Subcutaneous adipose tissue (tissue), 1 donor: ENCODE measurements at regions not wholly inside any gene's neighbourhood (a gene's known extent, or its start where the extent isn't known, plus 50 kb on each side); places are given as distances from the start of the nearest gene placed in this dataset.

Experiments used
- CTCF ChIP-seq: fragments of 450-650 bp; IDR thresholded peaks from one replicate; pipeline ENCODE4 v1.5.1; 2016; ENCODE audit warnings: low read depth, mild to moderate bottlenecking, control low read depth, antibody characterized with exemption, moderate library complexity

- no peak for TF ChIP-seq CTCF
Measured at GRCh38 chr17:62188713-62189112, 123.6 kb upstream of the MED13 start.

- no peak for TF ChIP-seq CTCF
Measured at GRCh38 chr17:62187681-62188080, 122.6 kb upstream of the MED13 start.

GRCh38 chr17:62186841-62187240 is 121.8 kb upstream of the MED13 start:
- TF ChIP-seq CTCF: no peak

- no peak for TF ChIP-seq CTCF
Measured at GRCh38 chr17:62180772-62181171, 115.7 kb upstream of the MED13 start.

DNA sequence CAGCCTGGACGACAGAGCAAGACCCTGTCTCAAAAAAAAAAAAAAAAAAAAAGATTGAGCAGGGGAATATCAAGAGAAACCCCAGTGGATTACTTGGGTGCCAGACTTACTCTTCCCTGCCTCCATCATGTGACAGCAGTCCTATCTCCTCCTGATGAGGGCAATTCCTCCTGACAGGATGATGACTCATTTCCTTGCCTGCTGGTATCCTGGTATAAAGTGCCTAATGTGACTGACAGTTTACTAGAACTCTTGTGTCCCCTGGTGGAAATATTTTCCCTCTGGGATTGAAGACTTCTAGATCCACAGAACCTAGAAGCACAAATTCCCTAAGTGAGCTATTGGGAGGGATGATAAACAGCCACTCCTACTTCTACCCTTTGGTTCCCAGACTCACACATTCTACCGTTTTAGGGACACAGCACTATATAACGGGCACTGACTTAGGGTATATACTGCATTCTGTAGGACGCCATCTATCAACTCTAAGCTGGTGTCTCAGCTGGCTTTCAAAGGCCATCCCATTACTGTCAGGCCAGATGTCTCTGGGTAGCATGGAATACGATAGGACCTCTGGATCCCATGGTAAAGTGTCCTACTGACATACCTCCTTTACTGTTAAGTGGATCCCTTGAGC is 114.6 kb upstream of the MED13 start:
- TF ChIP-seq CTCF: no peak

GRCh38 chr17:62178579-62178978 is 113.5 kb upstream of the MED13 start:
- TF ChIP-seq CTCF: no peak

DNA sequence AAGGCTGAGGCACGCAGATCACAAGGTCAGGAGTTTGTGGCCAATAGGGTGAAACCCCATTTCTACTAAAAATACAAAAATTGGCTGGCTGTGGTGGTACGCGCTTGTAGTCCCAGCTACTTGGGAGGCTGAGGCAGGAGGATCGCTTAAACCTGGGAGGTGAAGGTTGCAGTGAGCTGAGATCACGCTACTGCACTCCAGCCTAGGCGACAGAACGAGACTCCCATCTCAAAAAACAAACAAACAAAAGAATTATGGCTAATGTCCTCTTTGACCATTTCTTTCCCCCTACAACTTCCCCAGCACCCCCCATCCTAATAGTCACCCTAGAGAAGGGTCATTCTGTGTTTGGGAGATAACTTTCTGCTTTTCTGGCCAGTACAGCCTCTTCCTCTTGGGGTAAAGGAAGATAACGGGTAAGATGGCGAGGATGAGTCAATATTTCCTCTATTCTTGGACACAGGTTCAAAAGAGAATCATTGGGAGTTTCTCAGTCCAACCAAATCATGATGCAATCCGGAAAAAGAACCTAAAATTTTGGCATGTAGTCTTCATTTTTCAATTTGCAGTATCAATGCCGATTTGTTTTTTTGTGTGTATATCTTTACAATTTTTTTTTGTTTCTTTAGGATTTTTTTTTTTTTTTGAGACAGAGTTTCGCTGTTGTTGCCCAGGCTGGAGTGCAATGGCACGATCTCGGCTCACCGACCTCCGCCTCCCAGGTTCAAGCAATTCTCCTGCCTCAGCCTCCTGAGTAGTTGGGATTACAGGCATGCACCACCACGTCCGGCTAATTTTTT is 107.6 kb upstream of the MED13 start:
- no peak for TF ChIP-seq CTCF
